GM12878 (cell line): ENCODE measurements at regions not wholly inside any gene's neighbourhood (a gene's known extent, or its start where the extent isn't known, plus 50 kb on each side); places are given as distances from the start of the nearest gene placed in this dataset.

Source experiments
- ATAC-seq: fragments of 200-7000 bp; cut with Tn5 transposase; 3 replicates; pipeline ENCODE4 v1.9.1; 2020; ENCODE audit warnings: mild to moderate bottlenecking, moderate library complexity
- BruUV-seq: library from RNA; stranded (reverse); fragments of 400-500 nt; replicated peaks from 2 replicates; lab custom pipeline; 2021; lab: Mats Ljungman, UMichigan
- CTCF ChIA-PET: fragments of 300-600 bp; sonication (Branson Sonifier 250); formaldehyde crosslinking; extraction: SDS; loops from one replicate; lab custom pipeline; 2021; ENCODE audit warnings: inconsistent platforms; lab: Yijun Ruan, JAX
- POLR2A ChIA-PET: fragments of 350-600 bp; formaldehyde crosslinking; extraction: SDS; loops from one replicate; lab custom pipeline; 2021; ENCODE audit warnings: inconsistent platforms; lab: Charles Lee
- RAD21 ChIA-PET: fragments of 300-600 bp; sonication (Branson Sonifier 250); formaldehyde crosslinking; loops from one replicate; lab custom pipeline; 2023; ENCODE audit warnings: antibody characterized with exemption; ENCODE audit not compliant: unreplicated experiment; lab: Charles Lee
- SMC1A ChIA-PET: fragments of 300-600 bp; sonication (Branson Sonifier 250); formaldehyde crosslinking; loops from one replicate; lab custom pipeline; 2023; ENCODE audit not compliant: unreplicated experiment, uncharacterized antibody; lab: Charles Lee
- DNase-seq: peaks from one replicate; pipeline ENCODE4 v3.0.0-alpha.2; 2011; ENCODE audit warnings: low read depth, low spot score
- FAIRE-seq: peaks from 3 replicates; lab custom pipeline; 2011; peaks lifted over from hg19 to GRCh38; lab: Jason Lieb, UNC
- H2AFZ ChIP-seq: 2 replicates; pipeline ENCODE4 v1.6.0; 2011; ENCODE audit warnings: low read depth, low read length, control low read depth; ENCODE audit not compliant: control insufficient read depth
- H3K27ac ChIP-seq: 2 replicates; pipeline ENCODE4 v1.5.1; 2011; ENCODE audit warnings: control low read depth; ENCODE audit not compliant: control insufficient read depth, insufficient read depth
- H3K27me3 ChIP-seq, 2 experiments: replicated peaks in 1 of 2; 2 replicates each; pipeline versions ENCODE4 v1.6.0 to v1.6.1; 2011; ENCODE audit warnings: low read length in 1 of 2; ENCODE audit not compliant: control insufficient read depth in 2 of 2, insufficient read depth in 2 of 2
- H3K36me3 ChIP-seq, 2 experiments: 2 replicates each; pipeline ENCODE4 v1.5.1; 2011; ENCODE audit warnings: low read length in 1 of 2; ENCODE audit not compliant: control insufficient read depth in 2 of 2, insufficient read depth in 2 of 2
- H3K4me1 ChIP-seq: 2 replicates; pipeline ENCODE4 v1.6.1; 2011; ENCODE audit warnings: mild to moderate bottlenecking, low read length, moderate library complexity, mixed read lengths; ENCODE audit not compliant: control insufficient read depth, insufficient read depth
- H3K4me2 ChIP-seq: 2 replicates; pipeline ENCODE4 v1.6.0; 2011; ENCODE audit warnings: control low read depth; ENCODE audit not compliant: control insufficient read depth, insufficient read depth
- H3K4me3 ChIP-seq: fragments of 200-600 bp; sonication (generic); 2 replicates; pipeline ENCODE4 v1.5.1; 2016
- H3K79me2 ChIP-seq: 2 replicates; pipeline ENCODE4 v1.6.0; 2011; ENCODE audit warnings: low read length; ENCODE audit not compliant: control insufficient read depth, insufficient read depth
- H3K9ac ChIP-seq: 2 replicates; pipeline ENCODE4 v1.8.0; 2011; ENCODE audit warnings: low read length, control low read depth, mixed read lengths; ENCODE audit not compliant: control insufficient read depth, insufficient read depth
- H3K9me3 ChIP-seq: replicated peaks from 3 replicates; pipeline ENCODE4 v1.5.1; 2011; ENCODE audit warnings: mild to moderate bottlenecking, low read length; ENCODE audit not compliant: control insufficient read depth, insufficient read depth
- H4K20me1 ChIP-seq: 2 replicates; pipeline ENCODE4 v1.6.0; 2011; ENCODE audit not compliant: control insufficient read depth, insufficient read depth
- ATF2 ChIP-seq: IDR thresholded peaks from 2 replicates; pipeline ENCODE4 v1.6.1; 2012; ENCODE audit warnings: low read length, inconsistent platforms
- BMI1 ChIP-seq: fragments of 450-650 bp; IDR thresholded peaks from 2 replicates; pipeline ENCODE4 v1.6.1; 2016; ENCODE audit warnings: mild to moderate bottlenecking, moderate library complexity, borderline replicate concordance
- CBX5 ChIP-seq: sonication (generic); IDR thresholded peaks from 2 replicates; pipeline ENCODE4 v1.6.1; 2016; ENCODE audit warnings: low read depth, moderate library complexity, mild to moderate bottlenecking, inconsistent platforms
- HDGF ChIP-seq: fragments of 450-650 bp; IDR thresholded peaks from 2 replicates; pipeline ENCODE4 v1.6.1; 2016; ENCODE audit warnings: antibody characterized with exemption
- HSF1 ChIP-seq: fragments of 150-350 bp; IDR thresholded peaks from 2 replicates; pipeline ENCODE4 v1.6.1; 2014; ENCODE audit warnings: mild to moderate bottlenecking, low read depth, low read length
- MTA3 ChIP-seq: IDR thresholded peaks from 2 replicates; pipeline ENCODE4 v1.6.1; 2012; ENCODE audit warnings: low read length, inconsistent platforms, borderline replicate concordance
- MYC ChIP-seq: IDR thresholded peaks from 2 replicates; pipeline ENCODE4 v1.6.1; 2011; ENCODE audit warnings: mild to moderate bottlenecking, low read length, moderate library complexity, inconsistent platforms; ENCODE audit not compliant: insufficient read depth, insufficient replicate concordance, insufficient read length, severe bottlenecking
- NR2C1 ChIP-seq: fragments of 450-650 bp; IDR thresholded peaks from 2 replicates; pipeline ENCODE4 v1.6.1; 2017; ENCODE audit warnings: antibody characterized with exemption, mild to moderate bottlenecking, moderate library complexity
- POLR2AphosphoS5 ChIP-seq: IDR thresholded peaks from 2 replicates; pipeline ENCODE4 v1.6.1; 2011; ENCODE audit warnings: mild to moderate bottlenecking, low read length, inconsistent platforms
- in situ Hi-C: fragments of 300-500 bp; cut with MboI; formaldehyde crosslinking; loops from 9 replicates; pipeline ENCODE4 v1.14.3; 2018; ENCODE audit warnings: mixed read lengths
- intact Hi-C: fragments of 100-400 bp; cut with micrococcal nuclease; formaldehyde crosslinking; loops from one replicate; pipeline ENCODE4 v1.14.2; 2022; ENCODE audit not compliant: unreplicated experiment
- TF ChIP-seq, protein P1 (sequence below): fragments of 450-650 bp; IDR thresholded peaks from 2 replicates; pipeline ENCODE4 v1.6.1; 2017; ENCODE audit warnings: antibody characterized with exemption, mild to moderate bottlenecking, moderate library complexity
- TF ChIP-seq, protein P2 (sequence below): IDR thresholded peaks from 2 replicates; pipeline ENCODE4 v1.6.1; 2012; ENCODE audit warnings: low read depth, low read length, improper control_type of control experiment
- TF ChIP-seq, protein P3 (sequence below): fragments of 450-650 bp; IDR thresholded peaks from 2 replicates; pipeline ENCODE4 v1.6.1; 2017; ENCODE audit warnings: mild to moderate bottlenecking, moderate library complexity

GRCh38 chr2:147375073-147375472 is 469.8 kb upstream of the ACVR2A start (continued):
- TF ChIP-seq, protein P1, sequence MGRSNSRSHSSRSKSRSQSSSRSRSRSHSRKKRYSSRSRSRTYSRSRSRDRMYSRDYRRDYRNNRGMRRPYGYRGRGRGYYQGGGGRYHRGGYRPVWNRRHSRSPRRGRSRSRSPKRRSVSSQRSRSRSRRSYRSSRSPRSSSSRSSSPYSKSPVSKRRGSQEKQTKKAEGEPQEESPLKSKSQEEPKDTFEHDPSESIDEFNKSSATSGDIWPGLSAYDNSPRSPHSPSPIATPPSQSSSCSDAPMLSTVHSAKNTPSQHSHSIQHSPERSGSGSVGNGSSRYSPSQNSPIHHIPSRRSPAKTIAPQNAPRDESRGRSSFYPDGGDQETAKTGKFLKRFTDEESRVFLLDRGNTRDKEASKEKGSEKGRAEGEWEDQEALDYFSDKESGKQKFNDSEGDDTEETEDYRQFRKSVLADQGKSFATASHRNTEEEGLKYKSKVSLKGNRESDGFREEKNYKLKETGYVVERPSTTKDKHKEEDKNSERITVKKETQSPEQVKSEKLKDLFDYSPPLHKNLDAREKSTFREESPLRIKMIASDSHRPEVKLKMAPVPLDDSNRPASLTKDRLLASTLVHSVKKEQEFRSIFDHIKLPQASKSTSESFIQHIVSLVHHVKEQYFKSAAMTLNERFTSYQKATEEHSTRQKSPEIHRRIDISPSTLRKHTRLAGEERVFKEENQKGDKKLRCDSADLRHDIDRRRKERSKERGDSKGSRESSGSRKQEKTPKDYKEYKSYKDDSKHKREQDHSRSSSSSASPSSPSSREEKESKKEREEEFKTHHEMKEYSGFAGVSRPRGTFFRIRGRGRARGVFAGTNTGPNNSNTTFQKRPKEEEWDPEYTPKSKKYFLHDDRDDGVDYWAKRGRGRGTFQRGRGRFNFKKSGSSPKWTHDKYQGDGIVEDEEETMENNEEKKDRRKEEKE, result no peak
- no peak for TF ChIP-seq HDGF
- TF ChIP-seq, protein P2, sequence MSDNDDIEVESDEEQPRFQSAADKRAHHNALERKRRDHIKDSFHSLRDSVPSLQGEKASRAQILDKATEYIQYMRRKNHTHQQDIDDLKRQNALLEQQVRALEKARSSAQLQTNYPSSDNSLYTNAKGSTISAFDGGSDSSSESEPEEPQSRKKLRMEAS, result no peak
- TF ChIP-seq, protein P3, sequence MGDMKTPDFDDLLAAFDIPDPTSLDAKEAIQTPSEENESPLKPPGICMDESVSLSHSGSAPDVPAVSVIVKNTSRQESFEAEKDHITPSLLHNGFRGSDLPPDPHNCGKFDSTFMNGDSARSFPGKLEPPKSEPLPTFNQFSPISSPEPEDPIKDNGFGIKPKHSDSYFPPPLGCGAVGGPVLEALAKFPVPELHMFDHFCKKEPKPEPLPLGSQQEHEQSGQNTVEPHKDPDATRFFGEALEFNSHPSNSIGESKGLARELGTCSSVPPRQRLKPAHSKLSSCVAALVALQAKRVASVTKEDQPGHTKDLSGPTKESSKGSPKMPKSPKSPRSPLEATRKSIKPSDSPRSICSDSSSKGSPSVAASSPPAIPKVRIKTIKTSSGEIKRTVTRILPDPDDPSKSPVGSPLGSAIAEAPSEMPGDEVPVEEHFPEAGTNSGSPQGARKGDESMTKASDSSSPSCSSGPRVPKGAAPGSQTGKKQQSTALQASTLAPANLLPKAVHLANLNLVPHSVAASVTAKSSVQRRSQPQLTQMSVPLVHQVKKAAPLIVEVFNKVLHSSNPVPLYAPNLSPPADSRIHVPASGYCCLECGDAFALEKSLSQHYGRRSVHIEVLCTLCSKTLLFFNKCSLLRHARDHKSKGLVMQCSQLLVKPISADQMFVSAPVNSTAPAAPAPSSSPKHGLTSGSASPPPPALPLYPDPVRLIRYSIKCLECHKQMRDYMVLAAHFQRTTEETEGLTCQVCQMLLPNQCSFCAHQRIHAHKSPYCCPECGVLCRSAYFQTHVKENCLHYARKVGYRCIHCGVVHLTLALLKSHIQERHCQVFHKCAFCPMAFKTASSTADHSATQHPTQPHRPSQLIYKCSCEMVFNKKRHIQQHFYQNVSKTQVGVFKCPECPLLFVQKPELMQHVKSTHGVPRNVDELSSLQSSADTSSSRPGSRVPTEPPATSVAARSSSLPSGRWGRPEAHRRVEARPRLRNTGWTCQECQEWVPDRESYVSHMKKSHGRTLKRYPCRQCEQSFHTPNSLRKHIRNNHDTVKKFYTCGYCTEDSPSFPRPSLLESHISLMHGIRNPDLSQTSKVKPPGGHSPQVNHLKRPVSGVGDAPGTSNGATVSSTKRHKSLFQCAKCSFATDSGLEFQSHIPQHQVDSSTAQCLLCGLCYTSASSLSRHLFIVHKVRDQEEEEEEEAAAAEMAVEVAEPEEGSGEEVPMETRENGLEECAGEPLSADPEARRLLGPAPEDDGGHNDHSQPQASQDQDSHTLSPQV, result no peak
- TF ChIP-seq, all 136 proteins: peak for 0

DNA sequence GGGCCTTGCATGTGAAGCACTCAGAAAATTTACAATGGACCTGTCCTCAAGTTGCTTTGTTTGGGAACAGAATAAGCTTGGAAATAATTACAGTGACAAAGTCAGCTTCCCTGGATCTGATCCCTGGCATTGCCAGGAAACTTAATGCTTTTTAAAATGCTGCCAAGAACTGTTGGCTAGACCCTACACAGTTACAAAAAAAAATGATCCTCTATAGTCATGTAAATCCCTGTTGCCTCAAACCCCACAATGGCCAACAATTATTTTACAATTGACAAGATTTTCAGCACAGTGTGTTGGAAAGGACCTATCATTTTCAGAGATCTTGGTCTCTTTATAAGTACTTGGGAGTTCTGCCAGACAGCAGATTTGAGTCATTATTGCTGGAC is 470.4 kb upstream of the ACVR2A start:
- no peak for FAIRE-seq
- no TSS peak for BruUV-seq
- TF ChIP-seq NR2C1 (no peak), MYC (no peak), CBX5 (no peak), ATF2 (no peak), HSF1 (no peak), BMI1 (no peak), POLR2AphosphoS5 (no peak), MTA3 (no peak)

More for the DNA sequence above, 470.4 kb upstream of the ACVR2A start:
- ChIA-PET RAD21 (no interaction called here), CTCF (no interaction called here), POLR2A (no interaction called here), SMC1A (no interaction called here)
- Histone ChIP-seq H2AFZ (no peak overlapping the region), H4K20me1 (no peaks in the 10 kb centered on the region), H3K36me3 (no peaks in the 10 kb centered on the region), H3K27ac (no peak overlapping the region), H3K4me3 (no peak overlapping the region), H3K27me3 (no peaks in the 10 kb centered on the region), H3K4me1 (no peaks in the 10 kb centered on the region), H3K9ac (no peak overlapping the region), H3K79me2 (no peaks in the 10 kb centered on the region), H3K9me3 (no peaks in the 10 kb centered on the region), H3K4me2 (no peak overlapping the region)
- intact Hi-C loops, result no loop called here
- no peak for DNase-seq
- in situ Hi-C loops, result no loop called here
- ATAC-seq, result no peak
